ENCODE measurements at regions not wholly inside any gene's neighbourhood (a gene's known extent, or its start where the extent isn't known, plus 50 kb on each side); places are given as distances from the start of the nearest gene placed in this dataset.

DNA sequence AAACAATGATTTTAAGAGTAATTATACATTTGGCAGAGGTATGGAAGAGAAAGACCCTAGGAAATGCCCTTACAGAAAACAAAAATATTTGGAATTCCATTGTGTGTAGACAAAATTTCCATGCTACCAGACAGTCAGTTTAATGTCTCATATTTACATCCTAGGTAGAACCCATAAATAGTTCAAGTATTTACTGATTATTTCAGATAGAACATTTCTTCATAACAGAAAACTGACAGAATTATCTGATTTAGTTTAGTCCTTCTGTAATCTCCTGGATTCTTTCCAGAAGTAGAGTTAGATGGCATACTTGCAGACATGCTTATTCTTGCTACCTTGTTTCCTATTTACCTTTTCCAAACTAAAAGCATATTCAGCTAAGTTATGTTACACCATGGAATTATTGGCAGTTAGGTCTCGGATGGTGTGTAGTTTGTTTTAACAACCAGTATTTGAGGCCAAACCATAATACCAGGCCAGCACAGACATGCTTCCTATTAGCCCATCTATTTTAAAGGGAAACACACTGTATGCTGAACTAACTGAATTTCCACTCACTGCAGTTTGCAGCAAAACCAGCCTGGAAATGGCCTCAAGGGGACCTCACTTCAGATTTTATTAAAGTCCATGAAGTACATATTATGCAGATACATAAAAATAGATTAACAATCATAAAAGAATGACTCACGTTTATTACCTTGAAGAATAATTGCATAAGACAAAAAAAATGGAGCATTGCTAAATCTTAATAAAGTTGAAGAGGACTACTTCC is 126.6 kb upstream of the LRIG3 start:
- TF ChIP-seq JUND (IDR thresholded peaks at IDR 0.05; ENCODE audit: low read depth), result peak; percentile 97
- in situ Hi-C loops (cut with HindIII; ENCODE audit: low pct_unique_long_range_greater_than_20kb, low sequenced_read_pairs), result no loop called here

DNA sequence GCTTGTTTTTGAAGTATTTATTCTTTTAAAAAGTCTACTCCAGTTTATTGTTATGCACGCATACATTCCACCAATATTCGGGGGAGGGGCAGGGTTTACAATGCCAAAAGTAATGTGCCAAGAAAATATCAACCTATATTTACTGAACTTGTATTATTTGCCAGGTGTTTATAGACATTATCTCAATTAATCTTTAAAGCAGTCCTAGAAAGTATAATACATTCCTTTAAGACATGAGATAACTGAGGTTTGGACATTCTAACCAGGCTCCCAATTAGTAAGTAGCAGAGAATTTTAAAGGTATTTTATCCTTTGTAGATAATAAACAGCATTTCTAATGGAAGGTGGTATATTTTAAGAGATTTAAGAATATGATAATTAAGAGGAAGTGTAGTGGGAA is 124.5 kb upstream of the LRIG3 start:
- TF ChIP-seq JUND (IDR thresholded peaks at IDR 0.05; ENCODE audit: low read depth), result peak; percentile 94
- in situ Hi-C loops (cut with HindIII; ENCODE audit: low pct_unique_long_range_greater_than_20kb, low sequenced_read_pairs), result no loop called here
- DNase-seq (ENCODE audit: low read depth in 1 of 2, low spot score in 1 of 2), result peak in 1 of 2 experiments; percentile 68

More for the DNA sequence above, 126.6 kb upstream of the LRIG3 start:
- DNase-seq (ENCODE audit: low read depth in 1 of 2, low spot score in 1 of 2), result peak; percentile 36 to 96

DNA sequence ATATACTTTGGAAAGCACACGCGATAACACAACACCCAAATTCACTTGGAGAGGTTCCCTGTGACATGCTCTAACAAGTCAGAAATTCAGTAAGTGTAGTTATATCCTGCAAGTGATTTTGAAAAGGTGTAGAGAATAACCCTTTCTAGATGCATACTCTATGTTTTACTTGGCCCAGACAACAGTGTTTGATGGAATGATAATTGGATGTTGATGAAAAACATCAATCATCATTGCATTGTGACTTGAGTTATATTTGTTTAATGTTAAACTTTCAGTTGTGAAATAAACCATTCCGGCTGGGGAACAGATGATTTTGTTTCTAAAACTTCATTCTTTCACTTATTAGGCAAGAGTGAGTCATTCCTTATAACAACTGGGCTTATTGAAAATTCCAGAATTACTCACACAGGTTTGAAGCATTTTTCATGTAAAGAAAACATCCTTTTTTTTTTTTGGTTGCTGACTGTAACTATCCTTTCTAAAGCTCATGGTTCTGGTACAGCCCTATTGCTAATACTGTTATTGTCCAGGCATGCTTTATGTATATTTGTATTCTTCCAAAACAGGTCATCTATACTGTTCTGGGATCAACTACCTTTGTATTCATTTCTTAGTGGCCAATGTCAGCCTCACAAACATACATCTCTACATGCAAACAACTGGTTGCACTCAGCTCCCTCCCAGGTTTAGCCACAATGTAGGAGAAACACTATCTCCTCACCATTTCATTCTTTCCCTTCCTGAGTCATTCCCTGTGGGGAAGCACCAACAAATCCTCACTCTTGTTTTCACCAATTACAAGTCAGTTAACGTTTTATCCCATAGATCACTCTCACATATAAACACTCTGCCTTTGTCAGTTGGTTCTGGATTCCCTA is 121.2 kb upstream of the LRIG3 start:
- in situ Hi-C loops (cut with HindIII; ENCODE audit: low pct_unique_long_range_greater_than_20kb, low sequenced_read_pairs), result no loop called here
- TF ChIP-seq JUND (IDR thresholded peaks at IDR 0.05; ENCODE audit: low read depth), result peak; percentile 35; the same call in 1 of the 2 replicates
- DNase-seq (ENCODE audit: low read depth in 1 of 2, low spot score in 1 of 2), result peak in 1 of 2 experiments; percentile 80

DNA sequence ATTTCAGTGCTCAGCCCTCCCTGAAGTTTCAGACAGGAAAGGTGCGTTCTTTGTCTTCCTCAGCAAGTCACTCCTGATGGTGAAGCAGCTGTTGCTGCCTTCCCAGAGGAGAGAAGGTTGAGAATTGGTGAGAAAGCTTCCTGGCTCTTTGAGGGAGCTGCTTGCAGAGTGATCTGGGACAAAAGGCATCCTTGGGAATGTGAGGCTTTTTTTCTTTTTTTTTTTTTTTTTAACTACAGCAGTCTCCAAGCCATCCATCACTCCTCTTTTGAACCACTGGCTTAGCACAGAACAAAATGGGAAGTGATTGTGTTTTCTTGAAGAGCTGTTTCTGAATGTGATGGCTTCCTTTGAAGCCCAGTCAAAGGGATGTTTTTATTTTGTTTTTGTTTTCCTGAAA is 120.4 kb upstream of the LRIG3 start:
- no peak for TF ChIP-seq JUND (IDR thresholded peaks at IDR 0.05; ENCODE audit: low read depth)
- in situ Hi-C loops (cut with HindIII; ENCODE audit: low pct_unique_long_range_greater_than_20kb, low sequenced_read_pairs), result no loop called here
- no peak for DNase-seq (ENCODE audit: low read depth in 1 of 2, low spot score in 1 of 2)

DNA sequence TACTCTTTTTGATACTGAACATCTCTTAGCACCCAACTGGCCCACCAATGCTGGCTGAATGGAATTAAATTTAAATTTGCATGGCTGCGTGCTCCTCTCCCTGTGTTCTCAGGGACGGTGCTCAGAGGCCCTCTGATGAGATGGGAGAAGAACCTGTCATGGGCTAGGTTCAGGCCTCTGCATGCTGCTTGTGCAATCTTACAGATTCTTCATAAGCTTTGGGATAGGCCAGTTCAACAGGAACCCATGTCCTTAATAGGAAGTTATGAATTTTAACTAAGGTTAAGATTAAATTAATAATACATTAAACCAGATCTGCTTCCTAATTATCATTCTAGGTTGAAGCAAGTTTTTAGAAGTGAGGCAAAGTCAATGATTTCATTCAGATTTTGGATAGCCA is 119.7 kb upstream of the LRIG3 start:
- no peak for DNase-seq (ENCODE audit: low read depth in 1 of 2, low spot score in 1 of 2)

DNA sequence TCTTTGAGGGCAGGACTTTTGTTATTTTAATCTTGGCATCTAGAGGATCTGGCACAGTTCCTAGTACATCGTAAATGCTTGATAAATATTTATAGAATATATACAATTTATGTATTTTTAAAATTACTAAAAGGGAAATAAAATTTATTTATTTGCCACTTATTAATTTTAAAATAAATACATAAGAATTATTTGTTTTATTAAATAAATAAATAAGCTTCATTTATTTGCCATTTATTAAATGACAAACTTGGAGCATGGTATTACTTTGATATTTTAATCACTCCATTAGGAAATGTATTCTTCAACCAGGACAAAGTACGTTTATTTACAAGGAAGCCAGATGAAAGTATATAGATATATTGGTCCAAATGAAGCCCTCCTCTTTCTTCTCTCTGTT is 118.7 kb upstream of the LRIG3 start:
- no peak for DNase-seq (ENCODE audit: low read depth in 1 of 2, low spot score in 1 of 2)
- no peak for TF ChIP-seq JUND (IDR thresholded peaks at IDR 0.05; ENCODE audit: low read depth)
- in situ Hi-C loops (cut with HindIII; ENCODE audit: low pct_unique_long_range_greater_than_20kb, low sequenced_read_pairs), result no loop called here

More for the DNA sequence above, 119.7 kb upstream of the LRIG3 start:
- in situ Hi-C loops (cut with HindIII; ENCODE audit: low pct_unique_long_range_greater_than_20kb, low sequenced_read_pairs), result no loop called here
- no peak for TF ChIP-seq JUND (IDR thresholded peaks at IDR 0.05; ENCODE audit: low read depth)

DNA sequence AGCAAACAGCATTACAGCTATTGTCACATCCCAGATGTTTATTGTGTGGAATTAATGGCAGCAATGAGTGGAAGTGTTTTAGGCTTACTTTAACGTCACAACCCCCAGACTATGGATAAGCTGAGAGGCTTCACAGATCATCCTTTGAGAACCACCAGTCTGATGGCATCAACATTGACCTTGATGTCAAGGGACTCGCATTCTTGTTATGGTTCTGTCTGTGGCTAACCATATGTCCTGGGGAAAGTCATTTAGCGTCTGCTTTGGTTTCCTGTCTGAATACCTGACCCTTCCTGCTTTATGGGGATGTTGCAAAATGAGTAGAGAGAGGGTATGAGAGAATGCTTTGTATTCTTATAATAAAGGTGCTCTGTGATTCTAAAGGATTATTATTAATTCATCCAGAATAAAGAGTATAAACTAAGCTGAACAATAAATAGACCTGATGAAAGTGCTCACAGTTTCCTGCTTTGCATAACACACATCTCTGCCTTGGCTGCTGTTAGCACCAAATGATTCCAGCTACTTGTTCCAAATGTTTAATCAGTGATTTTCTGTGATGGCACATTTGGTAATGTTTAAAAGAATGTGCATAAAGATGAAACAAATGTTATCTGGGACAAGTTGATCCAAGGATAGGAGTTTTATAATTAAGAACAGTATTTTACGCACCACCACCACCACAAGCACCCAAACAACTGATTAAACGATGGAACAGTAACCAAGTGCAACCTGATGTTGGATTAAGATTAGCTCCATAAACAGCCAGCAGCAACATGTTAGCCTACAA is 116.9 kb upstream of the LRIG3 start:
- TF ChIP-seq JUND (IDR thresholded peaks at IDR 0.05; ENCODE audit: low read depth), result peak; percentile 87
- DNase-seq (ENCODE audit: low read depth in 1 of 2, low spot score in 1 of 2), result peak in 1 of 2 experiments; percentile 79
- in situ Hi-C loops (cut with HindIII; ENCODE audit: low pct_unique_long_range_greater_than_20kb, low sequenced_read_pairs), result no loop called here

DNA sequence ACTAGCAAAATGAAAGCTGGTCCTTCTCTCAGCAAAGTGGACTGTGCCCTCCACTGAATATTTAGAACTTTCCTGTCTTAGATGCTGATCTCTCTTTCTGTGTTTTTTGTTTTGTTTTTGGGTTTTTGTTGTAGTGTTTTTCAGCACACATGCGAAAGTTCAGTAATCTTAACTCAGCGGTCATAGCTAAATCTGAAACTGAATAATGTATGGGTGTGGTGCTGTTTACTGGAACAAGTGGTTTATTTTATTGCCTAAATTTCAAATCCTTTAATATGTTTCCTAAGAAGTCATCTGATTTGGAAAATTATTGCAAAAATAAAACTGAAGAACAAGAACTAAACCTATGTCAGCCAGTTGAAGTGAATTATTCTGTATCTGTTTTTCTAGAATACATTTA is 116.0 kb upstream of the LRIG3 start:
- in situ Hi-C loops (cut with HindIII; ENCODE audit: low pct_unique_long_range_greater_than_20kb, low sequenced_read_pairs), result no loop called here
- no peak for DNase-seq (ENCODE audit: low read depth in 1 of 2, low spot score in 1 of 2)

DNA sequence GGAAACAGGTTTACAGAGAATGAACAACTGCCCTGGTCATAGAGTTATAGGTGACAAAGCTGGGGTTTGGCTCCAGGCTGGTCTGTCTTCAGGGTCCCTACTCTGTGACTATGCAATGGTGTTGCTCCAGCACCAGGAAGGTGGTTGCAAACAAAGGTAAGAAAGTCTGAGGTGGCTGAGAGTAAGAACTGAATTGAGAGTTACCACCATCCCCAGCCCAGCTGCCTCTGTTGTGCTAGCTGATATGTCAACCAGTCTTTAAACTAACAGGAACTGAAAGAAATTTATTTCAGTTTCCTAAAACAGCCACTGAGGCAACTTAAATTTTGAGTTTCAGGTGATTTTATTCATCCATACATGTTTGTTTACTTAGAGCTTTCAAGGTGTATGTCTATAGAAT is 111.0 kb upstream of the LRIG3 start:
- no peak for TF ChIP-seq JUND (IDR thresholded peaks at IDR 0.05; ENCODE audit: low read depth)
- no peak for DNase-seq (ENCODE audit: low read depth in 1 of 2, low spot score in 1 of 2)
- in situ Hi-C loops (cut with HindIII; ENCODE audit: low pct_unique_long_range_greater_than_20kb, low sequenced_read_pairs), result no loop called here

More for the DNA sequence above, 116.0 kb upstream of the LRIG3 start:
- no peak for TF ChIP-seq JUND (IDR thresholded peaks at IDR 0.05; ENCODE audit: low read depth)

DNA sequence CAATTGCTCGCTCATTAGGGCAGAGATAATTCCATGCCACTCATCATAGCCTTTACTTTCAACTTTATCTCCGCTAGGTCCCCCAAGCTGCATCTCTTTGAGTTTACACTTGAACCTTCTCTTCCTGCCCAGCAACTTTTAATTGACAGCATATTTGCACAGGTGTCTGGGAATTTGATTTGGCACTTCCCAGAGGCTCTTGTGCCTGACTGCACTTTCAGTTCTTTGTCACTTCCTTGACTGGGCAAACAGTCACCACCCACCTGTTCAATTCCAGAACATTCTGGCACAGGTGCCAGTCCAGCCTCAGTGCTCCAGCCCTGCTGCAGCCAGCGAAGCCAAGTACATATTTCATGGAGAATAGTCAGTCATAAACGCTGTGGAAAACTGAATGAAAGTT is 110.1 kb upstream of the LRIG3 start:
- peak; percentile 59 to 98 for DNase-seq (ENCODE audit: low read depth in 1 of 2, low spot score in 1 of 2)
- TF ChIP-seq JUND (IDR thresholded peaks at IDR 0.05; ENCODE audit: low read depth), result peak; percentile 90
- in situ Hi-C loops (cut with HindIII; ENCODE audit: low pct_unique_long_range_greater_than_20kb, low sequenced_read_pairs), result no loop called here

DNA sequence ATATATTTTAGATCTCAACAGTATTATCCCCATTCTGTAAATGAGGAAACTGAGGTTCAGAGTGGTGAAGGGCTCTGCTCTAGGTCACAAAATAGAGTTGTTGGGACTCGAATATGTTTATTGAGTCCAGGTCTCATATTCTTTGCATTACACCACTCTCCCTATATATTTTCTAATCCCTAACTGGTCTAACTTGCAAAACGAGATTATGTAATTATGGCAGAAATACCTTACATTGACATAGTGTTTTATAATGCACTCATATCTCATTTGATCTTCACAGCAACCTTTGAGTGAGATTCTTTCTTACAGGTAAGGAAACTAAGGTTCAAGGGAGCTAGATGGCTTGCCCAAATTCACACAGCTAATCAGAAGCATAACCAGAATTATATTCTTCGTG is 106.9 kb upstream of the LRIG3 start:
- peak; percentile 69; the same call in 1 of the 2 replicates for TF ChIP-seq JUND (IDR thresholded peaks at IDR 0.05; ENCODE audit: low read depth)
- peak; percentile 36 to 89 for DNase-seq (ENCODE audit: low read depth in 1 of 2, low spot score in 1 of 2)
- in situ Hi-C loops (cut with HindIII; ENCODE audit: low pct_unique_long_range_greater_than_20kb, low sequenced_read_pairs), result no loop called here

DNA sequence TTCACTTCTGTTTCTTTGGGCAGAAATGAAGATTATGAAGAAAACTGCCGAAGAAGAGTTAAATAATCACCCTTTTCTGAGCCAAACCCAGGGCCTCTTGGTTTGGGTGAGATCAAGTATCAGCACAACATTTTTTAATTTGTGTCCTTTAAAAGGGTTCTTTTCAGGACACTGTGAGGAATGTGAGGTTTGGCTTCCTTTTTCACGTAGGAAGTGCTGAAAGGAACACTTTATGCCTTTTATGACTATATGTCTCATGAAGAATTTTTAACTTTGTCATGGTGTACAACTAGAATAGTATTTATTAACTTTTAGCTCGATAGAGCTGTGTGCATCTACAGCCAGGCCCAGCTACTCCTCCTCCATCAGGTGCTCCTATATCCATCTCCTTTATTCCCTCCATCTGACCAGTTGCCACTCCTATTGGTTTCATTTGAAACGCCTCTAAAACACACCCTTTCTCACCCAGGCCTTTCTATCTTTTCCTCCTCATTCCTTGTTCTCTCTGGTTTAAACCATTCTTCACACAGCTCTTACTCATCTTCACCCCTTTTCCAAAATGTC is 103.6 kb upstream of the LRIG3 start:
- no peak for DNase-seq (ENCODE audit: low read depth in 1 of 2, low spot score in 1 of 2)
- in situ Hi-C loops (cut with HindIII; ENCODE audit: low pct_unique_long_range_greater_than_20kb, low sequenced_read_pairs), result no loop called here
- no peak for TF ChIP-seq JUND (IDR thresholded peaks at IDR 0.05; ENCODE audit: low read depth)
